Thyroid gland (tissue), 4 donors: ENCODE measurements at regions not wholly inside any gene's neighbourhood (a gene's known extent, or its start where the extent isn't known, plus 50 kb on each side); places are given as distances from the start of the nearest gene placed in this dataset.

ENCODE experiments used
- DNase-seq, 2 donors: peaks; one replicate each; pipeline ENCODE4 v3.0.0-alpha.2; 2019
- H3K27ac ChIP-seq, 3 donors: fragments of 200-600 bp; sonication (generic); 1 replicate in 2 of 3; 2 replicates in 1 of 3; pipeline ENCODE4 v1.5.1; 2016 to 2019; ENCODE audit warnings: mild to moderate bottlenecking in 1 of 3, moderate library complexity in 1 of 3
- H3K27me3 ChIP-seq: fragments of 200-600 bp; sonication (generic); one replicate; pipeline ENCODE4 v1.5.1; 2019
- H3K36me3 ChIP-seq, 2 donors: fragments of 200-600 bp; sonication (generic); one replicate each; pipeline ENCODE4 v1.5.1; 2016 to 2019
- H3K4me1 ChIP-seq, 2 donors: fragments of 200-600 bp; sonication (generic); one replicate each; pipeline ENCODE4 v1.5.1; 2017 to 2019
- H3K4me3 ChIP-seq, 3 donors: fragments of 200-600 bp; sonication (generic); replicated peaks in 1 of 3; 1 replicate in 2 of 3; 2 replicates in 1 of 3; pipeline ENCODE4 v1.5.1; 2016; ENCODE audit warnings: mild to moderate bottlenecking in 1 of 3
- H3K9me3 ChIP-seq: fragments of 200-600 bp; sonication (generic); one replicate; pipeline ENCODE4 v1.5.1; 2017
- CTCF ChIP-seq, 6 experiments: fragments of 200-600 bp in 3 of 6; fragments of 450-650 bp in 3 of 6; sonication (generic) in 3 of 6; IDR thresholded peaks; one replicate each; pipeline ENCODE4 v1.5.1; 2016 to 2019; ENCODE audit warnings: antibody characterized with exemption in 6 of 6, mild to moderate bottlenecking in 2 of 6, inconsistent platforms in 1 of 6, moderate library complexity in 1 of 6
- POLR2A ChIP-seq, 2 donors: fragments of 450-650 bp; IDR thresholded peaks; one replicate each; pipeline ENCODE4 v1.6.1; 2017; ENCODE audit warnings: antibody characterized with exemption in 2 of 2, mild to moderate bottlenecking in 2 of 2, moderate library complexity in 1 of 2
- WGBS, 2 donors: methylation state at CpG; one replicate each; pipeline ENCODE4 v1.1.5; 2017; 5-methylcytosine and 5-hydroxymethylcytosine counted together
- intact Hi-C: fragments of 100-400 bp; cut with DNase I; formaldehyde crosslinking; loops from one replicate; pipeline ENCODE4 v1.15.1; 2023

GRCh38 chr14:56515739-56516138, 63.9 kb upstream of the TMEM260 start:
- no peak for TF ChIP-seq POLR2A (IDR thresholded peaks at IDR 0.05)
- TF ChIP-seq CTCF (IDR thresholded peaks at IDR 0.05), result no peak
- WGBS, 2 donors, result 79 to 88% methylated on average over 2 of the region's 2 CpGs
- Histone ChIP-seq H3K36me3 (no peaks in the 10 kb centered on the region), H3K9me3 (no peaks in the 10 kb centered on the region), H3K4me1 (no peaks in the 10 kb centered on the region), H3K27ac (no peak overlapping the region), H3K27me3 (no peaks in the 10 kb centered on the region), H3K4me3 (no peak overlapping the region)
- intact Hi-C loops, result no loop called here
- no peak for DNase-seq

GRCh38 chr14:56522403-56522802, 57.2 kb upstream of the TMEM260 start:
- TF ChIP-seq POLR2A (IDR thresholded peaks at IDR 0.05) (no peak), CTCF (IDR thresholded peaks at IDR 0.05) (no peak)
- no peak overlapping the region for H3K27ac ChIP-seq
- intact Hi-C loops, result no loop called here

GRCh38 chr14:56524971-56525677, 54.5 kb upstream of the TMEM260 start:
- Histone ChIP-seq H3K27ac (no peak overlapping the region), H3K4me3 (no peak overlapping the region), H3K4me1 (no peaks in the 10 kb centered on the region), H3K9me3 (no peaks in the 10 kb centered on the region), H3K36me3 (no peaks in the 10 kb centered on the region), H3K27me3 (no peaks in the 10 kb centered on the region)
- TF ChIP-seq CTCF (IDR thresholded peaks at IDR 0.05), result no peak
- 18 to 31% methylated on average over 3 of the region's 3 CpGs for WGBS, 2 donors
- intact Hi-C loops, result no loop called here
- no peak for DNase-seq

More at GRCh38 chr14:56522403-56522802, 57.2 kb upstream of the TMEM260 start:
- H3K4me1 ChIP-seq, result no peaks in the 10 kb centered on the region
- no peak overlapping the region for H3K4me3 ChIP-seq
- no peaks in the 10 kb centered on the region for H3K9me3 ChIP-seq
- no peaks in the 10 kb centered on the region for H3K27me3 ChIP-seq
- DNase-seq, result no peak
- H3K36me3 ChIP-seq, result no peaks in the 10 kb centered on the region

- Histone ChIP-seq H3K4me3 (no peak overlapping the region), H3K9me3 (no peaks in the 10 kb centered on the region), H3K36me3 (no peaks in the 10 kb centered on the region), H3K27ac (no peak overlapping the region), H3K4me1 (no peaks in the 10 kb centered on the region), H3K27me3 (no peaks in the 10 kb centered on the region)
- TF ChIP-seq CTCF (IDR thresholded peaks at IDR 0.05), result no peak
- no peak for DNase-seq
- WGBS, 2 donors, result 21 to 38% methylated on average over 4 of the region's 4 CpGs
- intact Hi-C loops, result no loop called here
These were observed 50.7 kb upstream of the TMEM260 start for GRCh38 chr14:56528927-56529326.
